MM.1S (cell line): ENCODE measurements at regions not wholly inside any gene's neighbourhood (a gene's known extent, or its start where the extent isn't known, plus 50 kb on each side); places are given as distances from the start of the nearest gene placed in this dataset.

Experiments
- EZH2 ChIP-seq: fragments of 300-600 bp; sonication (generic); optimal IDR thresholded peaks from 2 replicates; pipeline ENCODE3; 2017; ENCODE audit warnings: low read depth, mild to moderate bottlenecking, antibody characterized with exemption, low read length, mixed read lengths
- EZH2phosphoT487 ChIP-seq: fragments of 300-600 bp; sonication (generic); IDR thresholded peaks from 2 replicates; pipeline ENCODE4 v1.6.1; 2018; ENCODE audit warnings: antibody characterized with exemption, low read length
- TF ChIP-seq, protein P1 (sequence below): fragments of 300-600 bp; sonication (generic); IDR thresholded peaks from 2 replicates; pipeline ENCODE4 v1.5.1; 2016; ENCODE audit warnings: antibody characterized with exemption, low read length, mixed read lengths

DNA sequence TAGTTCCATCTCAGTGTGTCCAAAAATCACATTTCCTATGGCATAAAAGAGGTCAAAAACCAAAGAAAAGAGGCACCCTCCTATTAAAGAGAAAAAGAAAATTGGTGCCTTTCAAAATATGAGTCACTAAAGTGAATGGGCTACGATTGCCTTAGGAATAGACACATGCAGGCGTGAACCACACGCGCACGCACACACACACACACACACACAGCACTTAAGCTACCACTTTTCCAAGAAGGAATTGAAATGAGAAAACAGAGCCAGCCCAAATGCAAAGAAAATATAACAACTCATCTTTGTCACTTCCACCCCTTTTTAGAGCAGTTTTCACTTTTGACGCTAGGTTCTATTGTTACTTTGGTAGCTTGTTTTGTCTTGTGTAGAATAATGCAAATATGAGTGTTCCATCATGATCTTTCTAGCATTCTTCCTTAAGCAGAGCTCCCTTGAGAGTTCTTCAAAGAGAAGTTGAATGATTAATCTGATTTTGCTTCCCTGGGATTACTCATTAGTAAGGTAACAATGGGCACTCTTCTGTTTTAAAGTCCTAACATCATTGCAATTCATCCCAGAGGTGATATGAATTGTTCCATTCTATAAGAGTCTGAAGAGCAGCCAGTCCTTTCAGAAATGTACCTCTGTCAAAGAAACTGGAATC is 239.2 kb upstream of the GNPDA2 start:
- TF ChIP-seq, protein P1, sequence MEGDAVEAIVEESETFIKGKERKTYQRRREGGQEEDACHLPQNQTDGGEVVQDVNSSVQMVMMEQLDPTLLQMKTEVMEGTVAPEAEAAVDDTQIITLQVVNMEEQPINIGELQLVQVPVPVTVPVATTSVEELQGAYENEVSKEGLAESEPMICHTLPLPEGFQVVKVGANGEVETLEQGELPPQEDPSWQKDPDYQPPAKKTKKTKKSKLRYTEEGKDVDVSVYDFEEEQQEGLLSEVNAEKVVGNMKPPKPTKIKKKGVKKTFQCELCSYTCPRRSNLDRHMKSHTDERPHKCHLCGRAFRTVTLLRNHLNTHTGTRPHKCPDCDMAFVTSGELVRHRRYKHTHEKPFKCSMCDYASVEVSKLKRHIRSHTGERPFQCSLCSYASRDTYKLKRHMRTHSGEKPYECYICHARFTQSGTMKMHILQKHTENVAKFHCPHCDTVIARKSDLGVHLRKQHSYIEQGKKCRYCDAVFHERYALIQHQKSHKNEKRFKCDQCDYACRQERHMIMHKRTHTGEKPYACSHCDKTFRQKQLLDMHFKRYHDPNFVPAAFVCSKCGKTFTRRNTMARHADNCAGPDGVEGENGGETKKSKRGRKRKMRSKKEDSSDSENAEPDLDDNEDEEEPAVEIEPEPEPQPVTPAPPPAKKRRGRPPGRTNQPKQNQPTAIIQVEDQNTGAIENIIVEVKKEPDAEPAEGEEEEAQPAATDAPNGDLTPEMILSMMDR, result no peak
- TF ChIP-seq EZH2 (no peak), EZH2phosphoT487 (no peak)
